Myocyte (in vitro differentiated cells): ENCODE measurements at regions not wholly inside any gene's neighbourhood (a gene's known extent, or its start where the extent isn't known, plus 50 kb on each side); places are given as distances from the start of the nearest gene placed in this dataset.
"Not testable (repeated sequence)": the region's sequence is repeated elsewhere in the genome, so short reads cannot be mapped to it uniquely, and the experiment has no call there.

ENCODE experiments used
- DNase-seq: peaks from one replicate; pipeline ENCODE4 v3.0.0-alpha.2; 2012; ENCODE audit warnings: low read depth

- not testable (repeated sequence) for DNase-seq
These were observed 196.0 kb downstream of the TBC1D2B start for GRCh38 chr15:77881535-77881934.

GRCh38 chr15:77879466-77879865, 198.0 kb downstream of the TBC1D2B start:
- DNase-seq, result not testable (repeated sequence)

DNA sequence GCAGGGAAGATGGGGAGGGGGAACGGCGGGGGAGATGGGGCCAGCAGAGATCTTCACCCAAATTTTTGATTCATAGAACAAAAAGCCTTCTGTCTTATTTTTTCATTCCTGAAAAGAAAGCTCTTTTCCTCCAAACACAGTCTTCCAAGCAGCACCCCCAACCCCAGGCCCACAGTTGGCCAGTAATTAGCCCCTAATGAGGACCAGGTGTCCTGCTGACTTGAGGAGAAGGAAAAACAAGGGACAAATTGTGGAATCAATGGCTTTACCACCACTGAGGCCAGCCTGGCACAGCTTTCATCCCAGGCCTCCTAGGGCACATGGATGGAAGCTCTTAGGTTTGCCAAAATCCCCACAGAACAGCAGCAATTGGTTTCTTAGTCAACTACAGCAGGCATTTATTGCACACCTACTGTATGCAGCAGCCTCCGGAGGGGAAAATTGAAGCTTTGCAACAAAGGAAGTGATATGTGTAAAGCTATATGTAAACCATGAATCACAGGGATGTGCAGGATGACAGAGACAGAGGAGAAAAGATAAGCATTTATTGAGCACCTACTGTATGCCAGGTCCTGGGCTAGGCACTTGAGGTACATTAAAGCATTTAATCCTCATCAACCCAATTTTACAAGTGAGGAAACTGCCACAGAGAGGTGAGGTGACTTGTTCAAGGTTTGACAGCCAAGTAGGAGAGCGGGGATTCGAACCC, 199.5 kb downstream of the TBC1D2B start:
- DNase-seq, result no peak

GRCh38 chr15:77876107-77876820, 201.2 kb downstream of the TBC1D2B start:
- peak; percentile 27 for DNase-seq

- DNase-seq, result peak; percentile 78
These were observed 202.3 kb downstream of the TBC1D2B start for GRCh38 chr15:77875066-77875721.

DNA sequence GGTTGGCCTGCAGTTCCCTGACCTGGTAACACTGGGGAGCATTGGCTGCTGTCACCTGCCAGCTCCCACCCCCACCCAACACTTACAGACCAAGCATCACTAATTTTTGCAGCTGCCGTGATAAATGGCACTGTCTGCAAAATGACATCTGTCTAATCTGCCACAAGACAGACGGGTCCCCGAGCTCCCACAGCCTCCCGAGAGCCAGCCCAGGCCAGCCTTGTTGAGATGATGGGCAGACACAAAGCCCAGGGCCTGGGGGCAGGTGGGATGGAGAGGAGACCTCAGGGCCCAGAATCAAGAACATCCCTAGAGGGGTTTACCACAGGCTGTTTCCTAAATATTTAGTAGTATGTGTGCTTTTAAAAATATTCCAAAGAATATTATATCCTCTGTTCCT, 203.4 kb downstream of the TBC1D2B start:
- no peak for DNase-seq

DNA sequence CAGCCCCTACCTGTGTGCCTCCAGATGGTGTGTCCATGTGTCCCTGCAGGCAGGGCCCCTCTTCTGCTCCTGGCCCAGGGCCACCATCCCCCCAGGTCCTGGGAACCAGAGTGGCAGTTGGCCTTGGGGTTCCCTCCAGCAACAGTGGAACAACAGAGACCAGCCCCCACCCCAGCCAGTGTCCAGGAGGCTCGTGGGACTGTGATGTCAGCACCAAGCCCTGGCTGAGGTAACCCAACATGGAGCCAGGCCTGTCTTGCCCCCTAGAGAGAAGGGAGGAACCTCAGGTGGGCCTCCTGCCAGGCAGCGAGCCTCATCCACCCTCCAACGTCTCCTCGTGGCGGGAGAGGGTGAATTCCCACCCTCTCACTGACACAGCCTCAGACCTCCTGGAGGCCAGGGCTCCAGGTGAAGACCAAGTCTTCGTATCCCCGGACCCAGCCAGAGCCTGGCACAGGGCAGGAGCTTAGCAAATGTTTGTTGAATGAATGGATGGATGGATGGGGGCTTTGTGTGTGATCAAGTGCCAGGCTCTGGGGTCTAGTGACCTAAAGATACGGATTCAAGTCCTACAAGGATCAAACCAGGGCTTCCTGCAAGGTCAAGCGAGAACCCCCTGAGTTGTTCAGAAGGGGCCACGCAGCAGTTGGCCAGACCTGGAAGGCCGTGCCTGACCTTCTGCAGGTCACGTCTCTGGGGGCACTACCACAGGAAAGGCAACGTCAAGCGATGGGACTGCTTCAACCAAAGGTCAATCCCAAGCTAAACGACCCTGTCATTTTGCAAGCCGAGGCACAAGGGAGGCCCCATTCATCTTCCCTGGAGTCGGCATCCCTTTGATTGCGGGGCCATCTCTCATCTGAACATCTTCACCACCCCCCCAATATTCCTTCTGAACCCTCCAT, 204.7 kb downstream of the TBC1D2B start:
- DNase-seq, result not testable (repeated sequence)

DNA sequence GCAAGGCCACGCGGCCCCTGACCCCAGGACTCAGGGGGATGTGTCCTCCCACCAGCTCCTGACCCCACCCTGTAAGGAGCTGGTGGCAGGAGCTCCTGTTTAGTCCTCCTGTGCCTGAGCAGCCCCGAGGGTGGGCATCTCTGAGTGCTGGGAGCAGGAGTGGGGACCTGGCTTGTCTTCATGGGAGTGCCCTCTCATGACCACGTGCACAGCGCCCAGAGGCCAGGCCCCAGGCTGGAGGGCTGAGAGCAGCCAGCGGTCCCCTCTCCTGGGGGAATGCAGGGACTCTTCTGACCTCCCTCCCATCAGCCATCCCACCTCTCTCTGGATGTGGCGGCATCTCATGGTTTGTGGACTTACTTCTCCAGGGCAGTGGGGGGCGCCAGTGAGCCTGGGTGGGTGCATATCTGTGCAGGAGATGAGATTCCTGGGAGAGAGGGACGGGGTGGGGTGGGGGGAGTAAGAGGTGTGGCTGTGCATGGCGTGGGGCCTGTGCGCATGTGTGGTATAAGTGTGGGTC, 205.6 kb downstream of the TBC1D2B start:
- no peak for DNase-seq

DNA sequence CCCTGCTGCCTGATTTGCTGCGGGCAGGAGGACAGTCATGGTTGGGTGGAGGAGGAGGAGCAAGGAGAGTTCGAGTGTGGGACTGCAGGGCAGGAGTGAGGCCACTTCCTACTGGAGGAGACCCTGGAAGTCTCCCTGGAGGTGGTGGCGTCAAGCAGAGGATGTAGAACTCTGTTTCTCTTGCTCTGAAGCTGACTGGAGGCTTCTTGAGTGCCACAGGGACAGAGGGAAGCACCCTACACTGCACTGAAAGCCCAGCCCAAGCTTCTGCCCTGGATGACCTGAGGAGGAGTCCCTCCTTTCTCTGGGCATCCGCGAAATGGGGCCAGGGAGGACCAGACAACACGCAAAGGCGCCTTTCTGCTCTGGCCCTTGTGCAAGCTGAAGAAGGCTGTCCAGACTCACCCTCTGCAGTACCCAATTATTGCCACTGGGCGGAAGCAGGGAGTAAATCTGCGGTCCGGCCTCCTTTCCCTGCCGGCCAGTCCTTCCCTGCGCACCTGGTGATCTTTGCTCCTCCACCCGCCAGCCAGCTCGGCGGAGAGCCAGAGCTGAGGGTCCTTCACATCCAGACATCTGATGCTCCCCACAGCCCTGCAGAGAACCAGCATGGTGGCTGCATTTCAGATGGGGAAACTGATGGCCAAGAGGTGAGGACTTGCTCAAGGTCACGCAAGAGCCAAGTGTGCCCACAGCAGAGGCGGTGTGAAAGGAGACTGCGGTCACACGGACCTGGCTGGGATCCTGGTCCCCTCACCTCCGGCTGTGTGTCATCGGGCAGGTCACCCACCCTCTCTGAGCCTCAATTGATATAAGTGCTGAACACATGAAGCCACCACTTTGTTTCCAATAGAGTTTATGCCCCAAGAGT, 207.1 kb downstream of the TBC1D2B start:
- DNase-seq, result peak; percentile 69

DNA sequence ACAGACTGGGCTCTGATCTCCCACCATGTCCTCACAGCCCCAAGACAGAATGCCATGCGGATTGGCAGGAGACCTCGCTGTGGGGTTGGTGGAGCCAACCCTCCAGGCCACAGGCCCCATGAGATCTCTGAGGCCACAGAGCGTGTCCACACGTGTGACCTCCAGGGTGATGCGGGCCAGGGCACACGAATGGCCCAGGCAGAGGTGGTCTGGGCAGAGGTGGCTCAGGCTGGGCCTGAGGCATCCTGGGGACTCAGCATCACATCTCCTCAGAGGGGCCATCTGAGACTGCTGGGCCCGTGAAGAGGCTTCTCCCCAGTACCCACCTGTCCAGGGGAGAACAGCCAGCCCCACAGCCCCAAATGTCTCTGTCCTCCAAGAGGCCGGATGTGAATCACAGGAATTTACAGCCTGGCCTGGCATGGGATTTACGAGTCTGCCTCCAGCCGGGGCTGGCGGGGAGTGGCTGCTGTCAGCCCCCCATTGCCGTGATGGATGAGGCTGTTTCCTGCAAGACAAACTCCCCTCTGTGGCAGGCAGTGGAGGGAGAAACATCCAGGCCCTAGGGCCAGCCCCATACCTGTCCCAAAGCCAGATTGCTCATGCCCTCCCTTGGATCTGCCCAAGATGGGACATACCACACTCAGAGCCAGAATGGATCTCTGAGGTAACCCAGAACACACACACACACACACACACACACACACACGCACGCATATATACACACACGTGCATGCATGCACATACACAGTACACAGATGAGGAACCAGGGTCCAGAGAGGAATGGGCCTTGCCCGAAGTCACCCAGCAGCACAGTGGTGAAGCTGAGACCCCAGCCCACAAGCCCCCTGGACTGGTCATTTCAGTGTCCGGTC, 208.3 kb downstream of the TBC1D2B start:
- DNase-seq, result no peak

- DNase-seq, result not testable (repeated sequence)
These were observed 209.4 kb downstream of the TBC1D2B start for GRCh38 chr15:77868048-77868629.

- no peak for DNase-seq
These were observed 210.1 kb downstream of the TBC1D2B start for GRCh38 chr15:77867266-77868047.

DNA sequence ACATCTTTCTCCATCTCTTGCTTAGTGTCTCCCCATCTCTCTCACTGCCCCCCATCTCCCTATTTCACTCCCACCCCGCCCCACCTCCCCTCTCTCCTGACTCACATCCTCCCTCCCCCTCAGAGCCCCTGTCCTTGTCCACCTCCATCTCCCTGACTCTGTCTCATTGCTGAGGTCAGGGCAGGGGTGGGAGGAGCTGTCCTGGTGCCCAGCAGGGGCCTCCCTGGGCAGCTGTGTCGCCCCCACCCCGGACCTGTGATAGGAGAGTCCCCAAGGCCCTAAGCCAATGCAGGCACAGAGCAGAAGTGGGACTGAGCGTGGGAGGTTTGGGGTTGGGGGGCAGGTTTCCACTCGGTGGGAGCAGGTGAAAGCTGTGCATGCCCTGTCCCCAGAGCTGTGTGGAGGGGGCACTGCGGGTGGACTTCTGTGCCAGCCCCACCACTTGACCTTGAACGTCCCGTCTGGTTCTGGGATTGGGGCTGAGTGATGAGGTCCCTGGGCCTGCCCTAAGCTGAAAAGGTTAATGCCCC, 210.8 kb downstream of the TBC1D2B start:
- no peak for DNase-seq

- DNase-seq, result no peak
These were observed 211.3 kb downstream of the TBC1D2B start for GRCh38 chr15:77866186-77866585.

DNA sequence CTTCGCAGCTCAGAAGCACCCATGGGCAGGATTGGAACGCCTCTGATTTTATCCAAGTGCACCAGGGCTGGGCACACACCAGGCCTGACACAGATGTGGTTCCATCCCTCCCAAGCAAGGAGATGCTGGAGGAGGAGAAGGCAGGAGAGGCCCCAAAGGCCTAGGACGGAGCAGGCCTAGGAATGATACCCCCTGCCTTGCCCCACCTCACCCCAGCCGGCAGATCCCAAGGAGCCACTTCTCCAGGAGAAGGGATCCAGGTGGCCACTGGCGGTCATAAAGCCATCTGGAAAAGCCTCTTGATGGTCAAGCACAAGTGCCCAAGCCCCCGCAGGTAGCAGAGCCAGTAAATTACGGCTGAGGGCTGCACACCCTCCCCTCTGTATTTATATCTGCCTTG, 211.8 kb downstream of the TBC1D2B start:
- DNase-seq, result no peak

- no peak for DNase-seq
These were observed 212.4 kb downstream of the TBC1D2B start for GRCh38 chr15:77865106-77865610.
